ENCODE measurements at regions not wholly inside any gene's neighbourhood (a gene's known extent, or its start where the extent isn't known, plus 50 kb on each side); places are given as distances from the start of the nearest gene placed in this dataset.

DNA sequence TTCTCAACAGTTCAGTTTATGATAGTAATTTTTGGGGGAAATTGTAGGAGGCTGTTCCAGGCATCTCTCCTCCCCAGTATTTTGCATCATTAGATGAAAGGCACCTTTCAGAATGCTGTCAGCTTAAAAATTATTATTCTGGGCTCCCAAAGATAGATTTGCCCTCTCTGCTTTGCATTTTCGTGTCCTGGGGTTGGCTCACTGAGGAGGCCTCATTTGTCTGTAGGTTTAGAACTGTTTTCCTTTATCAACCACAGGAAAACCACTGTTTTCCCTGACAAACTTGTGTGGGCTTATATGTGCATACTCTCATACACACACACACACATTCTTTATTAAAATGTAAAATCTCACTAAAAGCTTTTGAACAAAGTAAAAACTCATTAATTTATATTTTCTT, 197.2 kb upstream of the VCX3A start:
- H3K9me3 ChIP-seq (ENCODE audit: control insufficient read depth in 2 of 2, insufficient read depth in 1 of 2, low read depth in 1 of 2, low read length in 1 of 2), result no peaks in the 10 kb centered on the region
- H3K4me1 ChIP-seq (ENCODE audit: control insufficient read depth in 2 of 2, insufficient read depth in 2 of 2, low read length in 1 of 2), result no peaks in the 10 kb centered on the region
- H3K4me3 ChIP-seq (ENCODE audit: low read depth in 1 of 2, low read length in 2 of 2), result no peak overlapping the region
- 45 to 58% methylated on average over 1 of the region's 1 CpG for WGBS, 2 donors
- H3K36me3 ChIP-seq (ENCODE audit: control insufficient read depth in 2 of 2, insufficient read depth in 2 of 2, low read length in 1 of 2), result no peaks in the 10 kb centered on the region
- H3K27ac ChIP-seq (ENCODE audit: low read depth in 2 of 2, low read length in 1 of 2), result no peak overlapping the region
- no peaks in the 10 kb centered on the region for H3K27me3 ChIP-seq (ENCODE audit: control insufficient read depth in 1 of 2, insufficient read depth in 2 of 2, low read length in 2 of 2)

GRCh38 chrX:6729626-6730025, 194.7 kb upstream of the VCX3A start:
- Histone ChIP-seq H3K27me3 (ENCODE audit: control insufficient read depth in 1 of 2, insufficient read depth in 2 of 2, low read length in 2 of 2) (no peaks in the 10 kb centered on the region), H3K36me3 (ENCODE audit: control insufficient read depth in 2 of 2, insufficient read depth in 2 of 2, low read length in 1 of 2) (no peaks in the 10 kb centered on the region), H3K9me3 (ENCODE audit: control insufficient read depth in 2 of 2, insufficient read depth in 1 of 2, low read depth in 1 of 2, low read length in 1 of 2) (no peaks in the 10 kb centered on the region), H3K27ac (ENCODE audit: low read depth in 2 of 2, low read length in 1 of 2) (no peak overlapping the region), H3K4me3 (ENCODE audit: low read depth in 1 of 2, low read length in 2 of 2) (no peak overlapping the region), H3K4me1 (ENCODE audit: control insufficient read depth in 2 of 2, insufficient read depth in 2 of 2, low read length in 1 of 2) (no peaks in the 10 kb centered on the region)
- WGBS, 2 donors, result 41 to 49% methylated on average over 9 of the region's 9 CpGs

- H3K4me1 ChIP-seq (ENCODE audit: control insufficient read depth in 2 of 2, insufficient read depth in 2 of 2, low read length in 1 of 2), result no peaks in the 10 kb centered on the region
- H3K4me3 ChIP-seq (ENCODE audit: low read depth in 1 of 2, low read length in 2 of 2), result no peak overlapping the region
- no peaks in the 10 kb centered on the region for H3K36me3 ChIP-seq (ENCODE audit: control insufficient read depth in 2 of 2, insufficient read depth in 2 of 2, low read length in 1 of 2)
- WGBS, 2 donors, result 80 to 82% methylated on average over 6 of the region's 6 CpGs
- H3K9me3 ChIP-seq (ENCODE audit: control insufficient read depth in 2 of 2, insufficient read depth in 1 of 2, low read depth in 1 of 2, low read length in 1 of 2), result no peaks in the 10 kb centered on the region
- no peaks in the 10 kb centered on the region for H3K27me3 ChIP-seq (ENCODE audit: control insufficient read depth in 1 of 2, insufficient read depth in 2 of 2, low read length in 2 of 2)
- no peak overlapping the region for H3K27ac ChIP-seq (ENCODE audit: low read depth in 2 of 2, low read length in 1 of 2)
Measured at GRCh38 chrX:6718766-6719165, 183.8 kb upstream of the VCX3A start.

DNA sequence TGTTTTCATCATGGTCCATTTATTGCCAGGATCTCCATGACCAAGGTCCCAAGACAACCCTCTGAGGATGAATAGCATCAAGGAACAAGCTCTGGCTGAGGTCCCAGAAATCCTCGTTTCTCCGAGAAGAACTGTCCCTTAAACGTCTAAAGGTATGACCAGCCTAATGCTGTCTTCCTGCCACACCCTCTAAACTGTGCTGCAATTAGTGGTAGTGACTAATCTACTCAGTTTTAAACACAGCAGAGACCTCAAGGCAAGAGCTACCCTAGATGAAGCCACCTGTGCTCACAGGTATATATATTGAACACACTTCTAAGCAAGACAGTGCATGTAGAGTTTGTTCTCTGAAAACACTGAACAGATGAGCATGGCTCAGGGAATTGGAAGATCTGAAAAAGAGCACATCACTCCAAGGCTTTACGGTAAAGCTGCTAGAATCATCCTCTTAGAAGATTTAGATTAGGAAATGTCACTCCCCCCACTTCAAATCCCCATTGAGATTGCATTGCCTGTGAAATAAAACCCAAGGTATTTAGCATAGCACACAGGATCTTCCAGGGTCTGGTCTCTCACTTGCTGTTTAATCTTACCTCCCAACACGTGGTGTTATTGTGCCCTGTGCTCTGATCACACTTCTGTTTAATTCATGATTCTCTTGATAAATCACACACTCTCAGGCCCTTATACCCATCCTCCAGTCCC, 173.9 kb upstream of the VCX3A start:
- no peaks in the 10 kb centered on the region for H3K4me1 ChIP-seq (ENCODE audit: control insufficient read depth in 2 of 2, insufficient read depth in 2 of 2, low read length in 1 of 2)
- no peak overlapping the region for H3K4me3 ChIP-seq (ENCODE audit: low read depth in 1 of 2, low read length in 2 of 2)
- H3K27ac ChIP-seq (ENCODE audit: low read depth in 2 of 2, low read length in 1 of 2), result no peak overlapping the region
- peaks cover 0 to 2% of the 10 kb centered on the region in 2 donors for H3K9me3 ChIP-seq (ENCODE audit: control insufficient read depth in 2 of 2, insufficient read depth in 1 of 2, low read depth in 1 of 2, low read length in 1 of 2)
- no peaks in the 10 kb centered on the region for H3K27me3 ChIP-seq (ENCODE audit: control insufficient read depth in 1 of 2, insufficient read depth in 2 of 2, low read length in 2 of 2)
- WGBS, 2 donors, result 42 to 57% methylated on average over 5 of the region's 5 CpGs
- no peaks in the 10 kb centered on the region for H3K36me3 ChIP-seq (ENCODE audit: control insufficient read depth in 2 of 2, insufficient read depth in 2 of 2, low read length in 1 of 2)

DNA sequence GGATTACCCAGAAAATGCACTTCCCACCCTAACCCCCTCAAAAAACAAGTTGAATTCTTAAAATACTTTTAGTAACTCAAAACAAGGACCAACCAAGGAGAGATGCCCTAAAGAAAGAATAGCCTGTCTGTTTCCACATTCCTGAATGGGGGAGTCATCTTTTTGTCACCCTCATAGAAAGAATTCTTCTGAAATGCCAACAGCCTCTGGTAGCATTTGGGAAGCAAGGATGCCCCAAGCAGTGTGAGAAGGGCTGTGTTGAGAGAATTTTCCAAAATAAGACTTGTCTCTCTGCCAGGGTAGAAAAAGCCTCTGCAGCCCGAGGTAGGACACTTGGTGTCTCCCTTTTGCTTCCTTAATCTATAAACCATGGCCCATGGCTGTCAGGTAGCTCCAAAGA, 173.1 kb upstream of the VCX3A start:
- whole genome bisulfite sequencing, 2 donors, result 17 to 23% methylated on average over 1 of the region's 1 CpG
- H3K4me3 ChIP-seq (ENCODE audit: low read depth in 1 of 2, low read length in 2 of 2), result no peak overlapping the region
- no peaks in the 10 kb centered on the region for H3K4me1 ChIP-seq (ENCODE audit: control insufficient read depth in 2 of 2, insufficient read depth in 2 of 2, low read length in 1 of 2)
- H3K27me3 ChIP-seq (ENCODE audit: control insufficient read depth in 1 of 2, insufficient read depth in 2 of 2, low read length in 2 of 2), result no peaks in the 10 kb centered on the region
- peaks cover 0 to 2% of the 10 kb centered on the region in 2 donors for H3K9me3 ChIP-seq (ENCODE audit: control insufficient read depth in 2 of 2, insufficient read depth in 1 of 2, low read depth in 1 of 2, low read length in 1 of 2)
- H3K27ac ChIP-seq (ENCODE audit: low read depth in 2 of 2, low read length in 1 of 2), result no peak overlapping the region
- no peaks in the 10 kb centered on the region for H3K36me3 ChIP-seq (ENCODE audit: control insufficient read depth in 2 of 2, insufficient read depth in 2 of 2, low read length in 1 of 2)

GRCh38 chrX:6707497-6707896, 172.6 kb upstream of the VCX3A start:
- no peaks in the 10 kb centered on the region for H3K4me1 ChIP-seq (ENCODE audit: control insufficient read depth in 2 of 2, insufficient read depth in 2 of 2, low read length in 1 of 2)
- no peak overlapping the region for H3K27ac ChIP-seq (ENCODE audit: low read depth in 2 of 2, low read length in 1 of 2)
- H3K9me3 ChIP-seq (ENCODE audit: control insufficient read depth in 2 of 2, insufficient read depth in 1 of 2, low read depth in 1 of 2, low read length in 1 of 2), result peaks cover 0 to 2% of the 10 kb centered on the region in 2 donors
- H3K27me3 ChIP-seq (ENCODE audit: control insufficient read depth in 1 of 2, insufficient read depth in 2 of 2, low read length in 2 of 2), result no peaks in the 10 kb centered on the region
- 74 to 76% methylated on average over 6 of the region's 6 CpGs for WGBS, 2 donors
- H3K36me3 ChIP-seq (ENCODE audit: control insufficient read depth in 2 of 2, insufficient read depth in 2 of 2, low read length in 1 of 2), result no peaks in the 10 kb centered on the region
- H3K4me3 ChIP-seq (ENCODE audit: low read depth in 1 of 2, low read length in 2 of 2), result no peak overlapping the region

DNA sequence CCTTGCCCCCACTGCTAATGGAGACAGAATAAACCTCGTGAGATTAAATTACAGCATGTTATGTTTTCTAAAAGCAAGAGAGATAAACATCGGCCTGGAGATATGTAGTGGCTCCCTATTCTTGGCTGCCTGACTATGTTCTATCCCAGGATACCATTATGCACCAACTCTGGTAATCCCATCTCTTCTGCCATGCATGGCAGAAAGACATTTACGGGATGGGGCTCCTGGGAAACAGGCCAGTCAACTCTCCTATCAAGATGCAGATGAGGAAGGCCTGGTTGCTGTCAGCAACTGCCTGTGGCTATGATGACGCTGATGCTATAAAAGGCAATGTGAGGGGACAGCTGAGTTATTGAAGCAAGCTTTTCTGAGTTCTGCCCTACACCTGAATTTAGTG, 166.2 kb upstream of the VCX3A start:
- H3K4me3 ChIP-seq (ENCODE audit: low read depth in 1 of 2, low read length in 2 of 2), result no peak overlapping the region
- no peaks in the 10 kb centered on the region for H3K4me1 ChIP-seq (ENCODE audit: control insufficient read depth in 2 of 2, insufficient read depth in 2 of 2, low read length in 1 of 2)
- H3K27me3 ChIP-seq (ENCODE audit: control insufficient read depth in 1 of 2, insufficient read depth in 2 of 2, low read length in 2 of 2), result no peaks in the 10 kb centered on the region
- no peaks in the 10 kb centered on the region for H3K36me3 ChIP-seq (ENCODE audit: control insufficient read depth in 2 of 2, insufficient read depth in 2 of 2, low read length in 1 of 2)
- no peaks in the 10 kb centered on the region for H3K9me3 ChIP-seq (ENCODE audit: control insufficient read depth in 2 of 2, insufficient read depth in 1 of 2, low read depth in 1 of 2, low read length in 1 of 2)
- no peak overlapping the region for H3K27ac ChIP-seq (ENCODE audit: low read depth in 2 of 2, low read length in 1 of 2)
- WGBS, 2 donors, result 88 to 93% methylated on average over 4 of the region's 4 CpGs

- Histone ChIP-seq H3K4me1 (ENCODE audit: control insufficient read depth in 2 of 2, insufficient read depth in 2 of 2, low read length in 1 of 2) (no peaks in the 10 kb centered on the region), H3K27ac (ENCODE audit: low read depth in 2 of 2, low read length in 1 of 2) (no peak overlapping the region), H3K4me3 (ENCODE audit: low read depth in 1 of 2, low read length in 2 of 2) (no peak overlapping the region), H3K27me3 (ENCODE audit: control insufficient read depth in 1 of 2, insufficient read depth in 2 of 2, low read length in 2 of 2) (no peaks in the 10 kb centered on the region), H3K36me3 (ENCODE audit: control insufficient read depth in 2 of 2, insufficient read depth in 2 of 2, low read length in 1 of 2) (no peaks in the 10 kb centered on the region), H3K9me3 (ENCODE audit: control insufficient read depth in 2 of 2, insufficient read depth in 1 of 2, low read depth in 1 of 2, low read length in 1 of 2) (no peaks in the 10 kb centered on the region)
- WGBS, 2 donors, result 83 to 88% methylated on average over 5 of the region's 5 CpGs
Measured at GRCh38 chrX:6695717-6696116, 160.8 kb upstream of the VCX3A start.

DNA sequence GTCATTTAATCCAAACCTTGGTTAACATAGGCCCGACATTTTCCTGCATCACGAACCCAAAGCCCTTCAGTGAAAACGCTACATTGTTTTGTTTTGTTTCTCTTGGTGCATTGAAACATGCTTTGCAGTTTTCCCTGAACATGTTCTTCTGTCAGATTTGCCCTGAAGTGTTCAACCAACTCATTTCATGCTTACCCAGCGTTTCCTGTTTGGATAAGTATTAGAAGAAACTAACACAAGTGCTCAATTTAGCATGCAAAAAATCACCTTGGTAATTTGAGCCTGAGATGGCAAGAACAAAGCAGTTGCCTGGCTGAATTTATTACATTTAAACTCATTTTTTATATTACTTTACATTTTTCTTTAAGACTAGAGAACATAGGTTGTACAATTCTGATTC, 160.1 kb upstream of the VCX3A start:
- H3K4me3 ChIP-seq (ENCODE audit: low read depth in 1 of 2, low read length in 2 of 2), result no peak overlapping the region
- no peaks in the 10 kb centered on the region for H3K4me1 ChIP-seq (ENCODE audit: control insufficient read depth in 2 of 2, insufficient read depth in 2 of 2, low read length in 1 of 2)
- H3K27me3 ChIP-seq (ENCODE audit: control insufficient read depth in 1 of 2, insufficient read depth in 2 of 2, low read length in 2 of 2), result no peaks in the 10 kb centered on the region
- no peak overlapping the region for H3K27ac ChIP-seq (ENCODE audit: low read depth in 2 of 2, low read length in 1 of 2)
- H3K9me3 ChIP-seq (ENCODE audit: control insufficient read depth in 2 of 2, insufficient read depth in 1 of 2, low read depth in 1 of 2, low read length in 1 of 2), result no peaks in the 10 kb centered on the region
- no peaks in the 10 kb centered on the region for H3K36me3 ChIP-seq (ENCODE audit: control insufficient read depth in 2 of 2, insufficient read depth in 2 of 2, low read length in 1 of 2)
- WGBS, 2 donors, result 29 to 62% methylated on average over 4 of the region's 4 CpGs

- Histone ChIP-seq H3K4me1 (ENCODE audit: control insufficient read depth in 2 of 2, insufficient read depth in 2 of 2, low read length in 1 of 2) (no peaks in the 10 kb centered on the region), H3K4me3 (ENCODE audit: low read depth in 1 of 2, low read length in 2 of 2) (no peak overlapping the region), H3K36me3 (ENCODE audit: control insufficient read depth in 2 of 2, insufficient read depth in 2 of 2, low read length in 1 of 2) (no peaks in the 10 kb centered on the region), H3K9me3 (ENCODE audit: control insufficient read depth in 2 of 2, insufficient read depth in 1 of 2, low read depth in 1 of 2, low read length in 1 of 2) (no peaks in the 10 kb centered on the region), H3K27me3 (ENCODE audit: control insufficient read depth in 1 of 2, insufficient read depth in 2 of 2, low read length in 2 of 2) (no peaks in the 10 kb centered on the region), H3K27ac (ENCODE audit: low read depth in 2 of 2, low read length in 1 of 2) (no peak overlapping the region)
- WGBS, 2 donors, result 49 to 53% methylated on average over 4 of the region's 4 CpGs
Measured at GRCh38 chrX:6694221-6694620, 159.3 kb upstream of the VCX3A start.
